ENCODE measurements at regions not wholly inside any gene's neighbourhood (a gene's known extent, or its start where the extent isn't known, plus 50 kb on each side); places are given as distances from the start of the nearest gene placed in this dataset.
"Not testable (repeated sequence)": the region's sequence is repeated elsewhere in the genome, so short reads cannot be mapped to it uniquely, and the experiment has no call there.

DNA sequence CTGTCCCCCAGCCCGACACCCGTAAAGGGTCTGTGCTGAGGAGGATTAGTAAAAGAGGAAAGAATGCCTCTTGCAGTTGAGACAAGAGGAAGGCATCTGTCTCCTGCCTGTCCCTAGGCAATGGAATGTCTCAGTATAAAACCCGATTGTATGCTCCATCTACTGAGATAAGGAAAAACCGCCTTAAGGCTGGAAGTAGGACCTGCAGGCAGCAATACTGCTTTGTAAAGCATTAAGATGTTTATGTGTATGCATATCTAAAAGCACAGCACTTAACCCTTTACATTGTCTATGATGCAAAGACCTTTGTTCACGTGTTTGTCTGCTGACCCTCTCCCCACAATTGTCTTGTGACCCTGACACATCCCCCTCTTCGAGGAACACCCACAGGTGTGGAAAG lies 69.8 kb upstream of the ROPN1B start:
- TF ChIP-seq, protein P1, sequence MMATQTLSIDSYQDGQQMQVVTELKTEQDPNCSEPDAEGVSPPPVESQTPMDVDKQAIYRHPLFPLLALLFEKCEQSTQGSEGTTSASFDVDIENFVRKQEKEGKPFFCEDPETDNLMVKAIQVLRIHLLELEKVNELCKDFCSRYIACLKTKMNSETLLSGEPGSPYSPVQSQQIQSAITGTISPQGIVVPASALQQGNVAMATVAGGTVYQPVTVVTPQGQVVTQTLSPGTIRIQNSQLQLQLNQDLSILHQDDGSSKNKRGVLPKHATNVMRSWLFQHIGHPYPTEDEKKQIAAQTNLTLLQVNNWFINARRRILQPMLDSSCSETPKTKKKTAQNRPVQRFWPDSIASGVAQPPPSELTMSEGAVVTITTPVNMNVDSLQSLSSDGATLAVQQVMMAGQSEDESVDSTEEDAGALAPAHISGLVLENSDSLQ (IDR thresholded peaks at IDR 0.05), result not testable (repeated sequence)
- not testable (repeated sequence) for TF ChIP-seq SP1 (IDR thresholded peaks at IDR 0.05)
